ENCODE measurements at regions not wholly inside any gene's neighbourhood (a gene's known extent, or its start where the extent isn't known, plus 50 kb on each side); places are given as distances from the start of the nearest gene placed in this dataset.

DNA sequence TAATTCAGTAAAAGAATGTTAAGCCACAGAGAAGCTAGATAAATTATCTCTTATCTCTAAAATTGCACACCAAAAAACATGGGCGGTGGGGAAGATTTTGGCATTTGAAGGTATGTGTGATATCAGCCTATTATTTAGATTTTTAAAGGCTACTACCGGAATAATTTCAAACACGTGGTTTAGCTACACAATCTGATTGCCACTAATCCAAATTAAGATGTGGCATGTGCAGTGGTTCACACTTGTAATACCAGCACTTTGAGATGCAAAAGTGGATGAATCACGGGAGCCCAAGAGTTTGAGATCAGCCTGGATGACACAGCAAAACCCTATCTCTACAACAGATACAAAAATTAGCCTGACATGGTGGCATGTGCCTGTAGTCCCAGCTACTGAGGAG is 584.5 kb downstream of the HS3ST4 start:
- no peaks in the 10 kb centered on the region for H4K20me1 ChIP-seq (ENCODE audit: insufficient read depth)
- no peak overlapping the region for H3K4me2 ChIP-seq
- no peaks in the 10 kb centered on the region for H3K79me2 ChIP-seq (ENCODE audit: insufficient read depth, low read depth)
- H3K4me3 ChIP-seq (IDR thresholded peaks at IDR 0.05; ENCODE audit: insufficient read depth, low read depth, low read length): no peak overlapping the region
- H3K36me3 ChIP-seq (ENCODE audit: insufficient read depth): no peaks in the 10 kb centered on the region
- H2AFZ ChIP-seq (ENCODE audit: low read depth): no peak overlapping the region
- TF ChIP-seq, protein P1, sequence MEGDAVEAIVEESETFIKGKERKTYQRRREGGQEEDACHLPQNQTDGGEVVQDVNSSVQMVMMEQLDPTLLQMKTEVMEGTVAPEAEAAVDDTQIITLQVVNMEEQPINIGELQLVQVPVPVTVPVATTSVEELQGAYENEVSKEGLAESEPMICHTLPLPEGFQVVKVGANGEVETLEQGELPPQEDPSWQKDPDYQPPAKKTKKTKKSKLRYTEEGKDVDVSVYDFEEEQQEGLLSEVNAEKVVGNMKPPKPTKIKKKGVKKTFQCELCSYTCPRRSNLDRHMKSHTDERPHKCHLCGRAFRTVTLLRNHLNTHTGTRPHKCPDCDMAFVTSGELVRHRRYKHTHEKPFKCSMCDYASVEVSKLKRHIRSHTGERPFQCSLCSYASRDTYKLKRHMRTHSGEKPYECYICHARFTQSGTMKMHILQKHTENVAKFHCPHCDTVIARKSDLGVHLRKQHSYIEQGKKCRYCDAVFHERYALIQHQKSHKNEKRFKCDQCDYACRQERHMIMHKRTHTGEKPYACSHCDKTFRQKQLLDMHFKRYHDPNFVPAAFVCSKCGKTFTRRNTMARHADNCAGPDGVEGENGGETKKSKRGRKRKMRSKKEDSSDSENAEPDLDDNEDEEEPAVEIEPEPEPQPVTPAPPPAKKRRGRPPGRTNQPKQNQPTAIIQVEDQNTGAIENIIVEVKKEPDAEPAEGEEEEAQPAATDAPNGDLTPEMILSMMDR (conservative IDR thresholded peaks at IDR 0.05; ENCODE audit: low read depth, low read length): no peak
- no peak overlapping the region for H3K27ac ChIP-seq
- no peaks in the 10 kb centered on the region for H3K27me3 ChIP-seq (ENCODE audit: insufficient read depth, low read depth)
- H3K9ac ChIP-seq: no peak overlapping the region
- H3K4me1 ChIP-seq (ENCODE audit: low read depth, poor library complexity, severe bottlenecking): no peaks in the 10 kb centered on the region

DNA sequence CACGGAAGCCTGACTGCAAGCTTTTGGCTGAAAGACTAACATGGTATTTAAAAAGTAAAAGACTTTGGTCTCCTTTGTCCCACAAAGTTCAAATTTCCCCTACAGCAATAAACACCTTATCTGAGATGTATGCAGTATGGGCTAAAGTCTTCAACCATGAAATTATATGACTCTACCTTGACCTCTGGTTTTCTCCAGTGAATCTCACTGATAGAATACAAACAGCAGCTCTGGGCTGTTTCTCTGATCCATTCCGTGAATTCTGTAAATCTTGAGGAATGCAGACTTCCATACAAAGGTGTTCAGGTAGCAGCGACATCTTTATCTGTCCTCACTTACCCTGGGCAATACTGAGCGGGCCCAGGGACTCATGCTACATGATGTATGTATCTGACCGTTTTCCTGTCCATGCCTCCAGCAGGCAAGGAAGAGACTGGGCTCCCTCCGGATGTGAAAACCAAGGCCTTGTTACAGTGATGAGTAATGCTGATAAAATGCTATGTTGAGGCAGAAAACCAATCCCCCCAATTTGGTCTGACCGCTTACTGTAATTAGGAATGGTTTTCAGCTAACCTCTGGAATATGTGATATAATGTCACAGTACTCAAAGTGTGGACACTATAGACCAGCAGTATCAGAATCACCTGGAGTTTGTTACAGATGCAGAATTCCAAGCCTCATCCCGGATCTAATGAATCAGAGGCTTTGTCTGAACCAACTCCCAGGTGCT is 589.8 kb downstream of the HS3ST4 start:
- TF ChIP-seq, protein P1 (conservative IDR thresholded peaks at IDR 0.05; ENCODE audit: low read depth, low read length): no peak
- Histone ChIP-seq H3K4me2 (no peak overlapping the region), H3K4me1 (ENCODE audit: low read depth, poor library complexity, severe bottlenecking) (no peaks in the 10 kb centered on the region), H4K20me1 (ENCODE audit: insufficient read depth) (no peaks in the 10 kb centered on the region), H3K9ac (no peak overlapping the region), H3K79me2 (ENCODE audit: insufficient read depth, low read depth) (no peaks in the 10 kb centered on the region), H3K4me3 (IDR thresholded peaks at IDR 0.05; ENCODE audit: insufficient read depth, low read depth, low read length) (no peak overlapping the region), H3K36me3 (ENCODE audit: insufficient read depth) (no peaks in the 10 kb centered on the region), H3K27me3 (ENCODE audit: insufficient read depth, low read depth) (no peaks in the 10 kb centered on the region), H2AFZ (ENCODE audit: low read depth) (no peak overlapping the region), H3K27ac (no peak overlapping the region)

DNA sequence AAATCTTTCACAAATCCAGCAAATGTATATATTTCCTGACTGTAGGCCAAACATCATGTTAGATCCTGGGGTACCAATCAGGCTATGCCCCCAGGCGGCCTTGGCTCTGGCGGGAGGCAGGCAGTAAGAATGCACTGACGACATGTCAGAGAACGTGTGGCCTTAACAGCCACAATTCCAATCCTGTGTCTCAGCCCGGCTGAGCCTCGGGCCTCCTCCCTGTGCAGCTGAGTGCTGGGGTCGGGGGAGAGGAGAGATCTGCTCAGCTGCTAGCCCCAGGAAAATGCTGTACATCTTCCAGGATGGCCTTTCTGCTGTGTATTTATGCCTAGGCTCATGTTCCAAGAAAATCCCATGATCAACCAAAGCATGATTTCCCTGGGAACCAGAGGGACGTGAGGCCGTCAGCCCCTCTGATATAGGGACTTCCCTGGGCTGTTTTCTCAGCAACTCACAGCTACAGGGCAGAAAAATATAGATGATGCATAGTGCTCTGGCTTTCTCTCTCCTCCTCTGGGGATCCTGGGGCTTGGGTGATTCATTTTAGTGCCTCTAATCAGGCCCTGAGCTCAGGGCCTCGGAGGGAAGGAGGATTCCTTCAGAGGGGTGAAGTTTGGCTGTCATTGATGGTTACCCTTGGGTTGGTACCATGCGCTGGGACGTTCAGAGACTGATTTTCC is 604.0 kb downstream of the HS3ST4 start:
- no peaks in the 10 kb centered on the region for H3K4me1 ChIP-seq (ENCODE audit: low read depth, poor library complexity, severe bottlenecking)
- H3K4me3 ChIP-seq (IDR thresholded peaks at IDR 0.05; ENCODE audit: insufficient read depth, low read depth, low read length): no peak overlapping the region
- H4K20me1 ChIP-seq (ENCODE audit: insufficient read depth): no peaks in the 10 kb centered on the region
- no peak overlapping the region for H3K27ac ChIP-seq
- H2AFZ ChIP-seq (ENCODE audit: low read depth): no peak overlapping the region
- H3K36me3 ChIP-seq (ENCODE audit: insufficient read depth): no peaks in the 10 kb centered on the region
- H3K9ac ChIP-seq: no peak overlapping the region
- H3K27me3 ChIP-seq (ENCODE audit: insufficient read depth, low read depth): no peaks in the 10 kb centered on the region
- no peak overlapping the region for H3K4me2 ChIP-seq
- no peaks in the 10 kb centered on the region for H3K79me2 ChIP-seq (ENCODE audit: insufficient read depth, low read depth)
- TF ChIP-seq, protein P1 (conservative IDR thresholded peaks at IDR 0.05; ENCODE audit: low read depth, low read length): no peak

DNA sequence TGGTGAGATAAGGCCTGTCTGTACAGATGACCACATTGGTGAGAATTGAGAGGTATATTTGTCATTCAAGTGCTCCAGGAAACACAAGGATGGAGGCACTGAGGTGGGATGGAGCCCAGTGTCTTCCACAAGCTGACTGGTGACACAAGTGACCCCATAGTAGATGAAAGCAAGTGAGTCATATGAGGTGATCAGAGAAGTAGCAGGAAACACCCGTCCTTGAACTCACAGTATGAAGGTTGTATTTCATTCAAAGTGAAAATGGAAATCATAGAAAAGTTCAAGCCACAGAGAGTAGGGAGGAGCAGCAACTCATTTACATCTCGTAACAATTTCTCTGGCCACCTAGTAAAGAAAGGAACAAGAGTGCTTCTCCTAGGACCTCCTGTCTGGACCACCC is 609.8 kb downstream of the HS3ST4 start:
- H3K4me2 ChIP-seq: no peak overlapping the region
- H3K4me3 ChIP-seq (IDR thresholded peaks at IDR 0.05; ENCODE audit: insufficient read depth, low read depth, low read length): no peak overlapping the region
- no peaks in the 10 kb centered on the region for H4K20me1 ChIP-seq (ENCODE audit: insufficient read depth)
- TF ChIP-seq, protein P1 (conservative IDR thresholded peaks at IDR 0.05; ENCODE audit: low read depth, low read length): no peak
- no peaks in the 10 kb centered on the region for H3K27me3 ChIP-seq (ENCODE audit: insufficient read depth, low read depth)
- H3K36me3 ChIP-seq (ENCODE audit: insufficient read depth): no peaks in the 10 kb centered on the region
- H3K79me2 ChIP-seq (ENCODE audit: insufficient read depth, low read depth): no peaks in the 10 kb centered on the region
- H3K4me1 ChIP-seq (ENCODE audit: low read depth, poor library complexity, severe bottlenecking): no peaks in the 10 kb centered on the region
- no peak overlapping the region for H3K9ac ChIP-seq
- no peak overlapping the region for H2AFZ ChIP-seq (ENCODE audit: low read depth)
- H3K27ac ChIP-seq: no peak overlapping the region
